ENCODE measurements at regions not wholly inside any gene's neighbourhood (a gene's known extent, or its start where the extent isn't known, plus 50 kb on each side); places are given as distances from the start of the nearest gene placed in this dataset.

GRCh38 chrX:142831961-142832530 is 193.7 kb upstream of the SPANXN4 start (continued):
- no peak for TF ChIP-seq MNT (conservative IDR thresholded peaks at IDR 0.05)

- Histone ChIP-seq H3K27ac (ENCODE audit: extremely low read depth, low read depth, low read length) (no peak overlapping the region), H3K79me2 (ENCODE audit: control insufficient read depth, insufficient read depth, low read length) (no peaks in the 10 kb centered on the region), H3K9ac (ENCODE audit: insufficient read depth in 1 of 2, low read depth in 2 of 2, low read length in 2 of 2) (no peak overlapping the region), H3K27me3 (ENCODE audit: control insufficient read depth in 2 of 2, insufficient read depth in 2 of 2, low read length in 2 of 2) (no peaks in the 10 kb centered on the region), H2AFZ (ENCODE audit: low read depth, low read length) (no peak overlapping the region), H3K9me3 (replicated peaks; ENCODE audit: control insufficient read depth, insufficient read depth, low read depth, low read length) (0 out of 2 replicates have a peak, but pooled peaks cover 1% of the 10 kb centered on the region), H4K20me1 (replicated peaks; ENCODE audit: control insufficient read depth, insufficient read depth, low read length) (no peaks in the 10 kb centered on the region), H3K4me2 (ENCODE audit: insufficient read depth, low read length) (no peak overlapping the region), H3K36me3 (ENCODE audit: control insufficient read depth, insufficient read depth, low read length) (no peaks in the 10 kb centered on the region), H3K4me1 (replicated peaks in 1 of 2; ENCODE audit: control insufficient read depth in 2 of 2, insufficient read depth in 2 of 2, low read length in 2 of 2) (no peaks in the 10 kb centered on the region), H3K9me1 (ENCODE audit: control insufficient read depth, insufficient read depth, low read length) (no peaks in the 10 kb centered on the region), H3K4me3 (no peak overlapping the region)
- no peak for ATAC-seq
- no TSS peak for BruUV-seq (replicated peaks)
- ChIA-PET POLR2A (no interaction called here), CTCF (ENCODE audit: low intra/inter-chr PET ratio) (no interaction called here)
- in situ Hi-C loops (cut with MboI) (no loop called here), intact Hi-C loops (cut with micrococcal nuclease) (no loop called here)
- 0% methylated on average over 1 of the region's 2 CpGs for WGBS (ENCODE audit: insufficient coverage, low coverage, missing lambda C conversion rate)
- no peak for DNase-seq (ENCODE audit: extremely low read depth in 1 of 4, low spot score in 3 of 4)
- no peak for FAIRE-seq
- TF ChIP-seq GABPB1 (CRISPR knock-in tag; IDR thresholded peaks at IDR 0.05) (no peak), MCM5 (IDR thresholded peaks at IDR 0.05; ENCODE audit: low read depth) (no peak), KDM2B (CRISPR knock-in tag; IDR thresholded peaks at IDR 0.05) (no peak), JUND (IDR thresholded peaks at IDR 0.05; ENCODE audit: borderline replicate concordance, low read depth, low read length) (no peak), JUND (tag; IDR thresholded peaks at IDR 0.05; ENCODE audit: borderline replicate concordance, low read depth, low read length) (no peak), NFYB (IDR thresholded peaks at IDR 0.05; ENCODE audit: extremely low read depth, insufficient read length) (no peak), MAFF (IDR thresholded peaks at IDR 0.05; ENCODE audit: low read length) (0 out of 2 replicates have a peak, but pooled peaks have one; percentile 27), U2AF2 (optimal IDR thresholded peaks at IDR 0.05; ENCODE audit: low read depth, low read length) (no peak), MAFG (tag; conservative IDR thresholded peaks at IDR 0.05) (0 out of 2 replicates have a peak, but pooled peaks have one; percentile 17), RBM22 (IDR thresholded peaks at IDR 0.05; ENCODE audit: low read depth, low read length, poor library complexity, severe bottlenecking) (no peak), MCM7 (IDR thresholded peaks at IDR 0.05) (no peak), RFX5 (IDR thresholded peaks at IDR 0.05; ENCODE audit: low read depth, low read length) (no peak), PHF20 (IDR thresholded peaks at IDR 0.05; ENCODE audit: partially characterized antibody) (no peak), RREB1 (CRISPR knock-in tag; IDR thresholded peaks at IDR 0.05) (no peak), ZC3H4 (CRISPR knock-in tag; IDR thresholded peaks at IDR 0.05; ENCODE audit: borderline replicate concordance) (no peak)
Observed at GRCh38 chrX:142854970-142855369, 170.8 kb upstream of the SPANXN4 start.

Measured in K562 (cell line).